ENCODE measurements at regions not wholly inside any gene's neighbourhood (a gene's known extent, or its start where the extent isn't known, plus 50 kb on each side); places are given as distances from the start of the nearest gene placed in this dataset.
"Not testable (repeated sequence)": the region's sequence is repeated elsewhere in the genome, so short reads cannot be mapped to it uniquely, and the experiment has no call there.

- DNase-seq (ENCODE audit: low read depth) = not testable (repeated sequence)
These were observed 561.4 kb upstream of the CHAC2 start for GRCh38 chr2:53206226-53206625.

DNA sequence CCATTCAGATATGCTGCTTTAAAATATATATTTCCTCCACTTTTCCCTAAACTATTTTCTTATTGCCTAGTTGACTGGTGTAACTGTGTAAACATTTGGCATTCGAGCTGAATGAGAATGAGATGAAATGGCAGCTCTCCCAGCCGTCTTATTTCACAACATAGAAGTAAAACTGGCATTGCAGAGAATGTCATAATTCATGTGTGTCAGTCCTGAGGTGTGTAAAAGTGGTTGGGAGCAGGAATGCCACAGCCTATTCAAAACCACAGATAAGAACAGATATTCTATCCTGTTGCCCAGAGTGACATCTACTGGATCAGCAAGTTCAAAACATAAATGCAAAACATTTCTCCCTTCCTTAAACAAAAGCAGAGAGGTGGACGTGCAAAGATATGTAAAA lies 565.5 kb upstream of the CHAC2 start:
- peak; percentile 75 for DNase-seq (ENCODE audit: low read depth)

DNA sequence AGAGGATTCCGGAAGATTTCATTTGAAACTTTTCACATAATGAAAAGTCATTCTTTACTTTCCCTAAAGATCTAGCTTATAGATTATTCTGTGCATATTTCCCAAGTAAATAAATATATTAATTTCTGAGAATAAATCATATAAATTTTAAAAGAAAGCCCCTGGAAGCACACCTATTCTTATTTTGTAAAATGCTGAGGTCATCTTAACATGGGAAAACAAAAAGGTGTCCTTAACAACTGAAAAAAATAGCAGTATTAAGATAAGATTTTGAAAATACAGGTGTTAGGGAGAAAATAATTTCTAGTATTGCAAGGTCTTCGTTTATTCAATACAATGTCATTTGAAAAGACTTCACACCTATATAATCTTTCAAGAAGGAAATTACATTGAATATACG lies 567.5 kb upstream of the CHAC2 start:
- DNase-seq (ENCODE audit: low read depth) = no peak

DNA sequence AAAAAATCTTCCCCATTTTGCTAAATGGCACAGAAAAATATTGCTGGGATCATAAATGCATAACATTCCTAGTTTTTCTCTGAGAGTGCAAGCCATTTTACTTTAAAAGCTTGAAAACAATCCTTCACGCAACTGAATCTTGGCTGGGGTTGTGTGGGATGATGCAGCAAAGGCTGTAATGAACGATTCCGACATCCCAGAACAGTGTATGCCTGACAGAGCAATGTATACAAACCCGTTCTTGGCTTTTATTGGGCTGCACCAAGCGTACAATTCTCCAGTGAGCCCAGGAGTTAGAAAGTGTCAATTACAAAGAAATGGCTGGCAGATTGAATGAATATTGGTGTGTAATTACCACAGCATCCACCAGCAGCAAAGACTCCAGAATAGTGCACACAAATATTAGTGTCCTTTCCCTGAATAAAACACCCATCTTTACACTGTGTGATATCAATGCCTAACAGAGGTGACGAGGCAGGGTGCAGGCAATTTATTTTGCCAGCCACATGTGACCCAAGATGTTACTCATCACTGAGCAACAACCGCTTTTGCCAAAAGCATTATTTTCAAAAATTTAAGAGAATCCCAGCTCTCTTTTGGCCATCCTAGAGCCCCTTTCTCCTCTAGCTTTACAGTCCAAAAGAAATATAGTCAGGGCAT lies 578.6 kb upstream of the CHAC2 start:
- no peak for DNase-seq (ENCODE audit: low read depth)

- no peak for DNase-seq (ENCODE audit: low read depth)
These were observed 584.0 kb upstream of the CHAC2 start for GRCh38 chr2:53183581-53183980.

DNA sequence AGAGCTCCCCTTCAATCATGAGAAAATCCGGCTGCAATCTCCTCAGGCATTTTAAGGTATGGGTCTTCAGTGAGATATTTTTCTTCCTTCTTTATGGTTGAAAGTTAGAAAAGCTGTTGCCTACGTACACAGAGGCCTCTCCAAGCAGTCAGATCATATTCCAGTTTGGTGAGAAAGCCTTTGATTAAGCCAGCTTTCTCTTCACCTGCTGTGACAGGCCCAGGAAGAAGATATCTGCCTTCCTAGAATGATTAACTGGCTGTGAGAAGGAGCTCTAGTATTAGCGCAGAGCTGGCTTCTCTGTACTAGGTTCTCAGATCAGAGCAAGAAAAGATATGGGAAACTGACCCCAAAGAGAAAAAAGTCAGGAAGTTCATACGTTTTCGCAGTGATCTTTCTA lies 585.0 kb upstream of the CHAC2 start:
- no peak for DNase-seq (ENCODE audit: low read depth)

GRCh38 chr2:53181759-53182158 lies 585.8 kb upstream of the CHAC2 start:
- no peak for DNase-seq (ENCODE audit: low read depth)

DNA sequence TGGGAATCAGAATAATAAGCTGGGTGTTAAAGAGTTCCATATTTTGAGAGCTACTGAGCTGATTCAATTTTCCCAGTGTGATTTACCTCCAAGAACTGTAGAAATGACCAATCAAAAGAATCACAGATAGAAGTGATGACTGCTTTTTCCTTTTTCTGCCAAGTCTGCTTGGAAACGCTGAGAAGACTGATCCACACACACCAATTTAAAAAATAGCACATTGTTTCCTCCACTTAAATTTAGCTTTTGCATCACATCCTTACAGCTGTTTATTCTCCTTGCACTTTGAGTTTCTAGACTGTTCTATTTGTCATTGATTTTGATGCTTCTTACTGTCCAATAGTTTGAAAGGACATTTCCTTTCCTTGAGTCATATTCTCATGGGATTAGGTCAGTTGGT lies 590.3 kb upstream of the CHAC2 start:
- DNase-seq (ENCODE audit: low read depth) = no peak

GRCh38 chr2:53174539-53174938 lies 593.1 kb upstream of the CHAC2 start:
- DNase-seq (ENCODE audit: low read depth) = no peak

GRCh38 chr2:53173698-53174455 lies 593.7 kb upstream of the CHAC2 start:
- DNase-seq (ENCODE audit: low read depth) = no peak

- no peak for DNase-seq (ENCODE audit: low read depth)
These were observed 594.5 kb upstream of the CHAC2 start for GRCh38 chr2:53173091-53173490.

GRCh38 chr2:53170466-53170865 lies 597.1 kb upstream of the CHAC2 start:
- DNase-seq (ENCODE audit: low read depth) = no peak

DNA sequence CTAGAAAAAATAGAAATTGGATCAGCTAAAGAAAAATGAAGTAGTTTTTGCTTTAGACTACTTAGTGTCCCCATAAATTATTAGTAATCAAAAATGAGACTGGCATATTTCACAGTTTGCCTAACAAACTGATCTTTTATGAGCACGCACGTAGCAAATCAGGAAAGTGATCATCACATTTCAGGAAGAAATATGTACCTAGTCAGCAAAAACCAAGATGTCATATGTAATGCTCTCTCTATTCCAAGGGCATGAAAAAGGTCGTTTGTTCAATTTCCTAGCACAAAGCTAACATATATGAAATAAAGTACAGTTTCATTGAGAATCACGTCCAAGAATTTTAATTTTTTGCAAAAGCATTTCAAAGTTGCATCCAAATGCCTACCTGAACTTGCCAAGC lies 600.4 kb upstream of the CHAC2 start:
- DNase-seq (ENCODE audit: low read depth) = no peak

- DNase-seq (ENCODE audit: low read depth) = no peak
These were observed 617.5 kb upstream of the CHAC2 start for GRCh38 chr2:53150146-53150545.

DNA sequence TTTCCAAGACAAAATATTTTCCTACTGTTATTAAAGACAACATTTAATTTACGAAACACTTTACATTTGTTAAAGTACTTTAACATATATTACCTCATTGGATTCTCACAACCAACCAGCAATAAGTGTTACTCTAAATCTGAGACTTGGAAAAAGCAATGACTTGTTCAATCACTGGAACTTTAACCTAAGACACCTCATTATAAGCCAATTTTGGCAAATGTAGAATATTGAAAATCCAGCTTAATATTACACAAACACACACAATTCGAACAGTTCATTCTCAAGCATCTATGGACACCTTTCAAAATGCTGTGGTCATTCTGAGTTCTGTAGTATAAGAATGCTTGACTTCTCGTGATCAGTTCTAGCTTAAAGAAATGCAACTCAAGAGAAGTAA lies 619.4 kb upstream of the CHAC2 start:
- DNase-seq (ENCODE audit: low read depth) = no peak

DNA sequence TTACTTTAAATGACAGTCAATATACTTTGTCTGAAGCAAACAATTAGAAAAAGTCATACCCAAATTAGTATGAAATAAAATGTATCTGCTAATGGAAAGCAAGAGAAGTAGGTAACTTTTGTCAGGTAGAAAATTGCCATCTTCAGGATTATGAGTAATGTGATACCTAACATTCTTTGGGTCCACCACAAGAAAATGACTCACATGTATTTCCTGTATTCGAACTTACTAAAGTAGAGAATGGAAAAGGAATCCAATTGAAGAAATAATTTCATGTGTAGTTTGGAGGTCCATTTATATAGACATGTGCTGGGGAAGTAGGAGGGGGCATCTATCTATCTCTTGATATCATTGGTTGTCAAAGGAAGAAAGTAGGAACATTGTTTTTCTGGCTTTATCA lies 636.2 kb upstream of the CHAC2 start:
- DNase-seq (ENCODE audit: low read depth) = peak; percentile 87

GRCh38 chr2:53130441-53130943 lies 637.1 kb upstream of the CHAC2 start:
- DNase-seq (ENCODE audit: low read depth) = peak; percentile 78

DNA sequence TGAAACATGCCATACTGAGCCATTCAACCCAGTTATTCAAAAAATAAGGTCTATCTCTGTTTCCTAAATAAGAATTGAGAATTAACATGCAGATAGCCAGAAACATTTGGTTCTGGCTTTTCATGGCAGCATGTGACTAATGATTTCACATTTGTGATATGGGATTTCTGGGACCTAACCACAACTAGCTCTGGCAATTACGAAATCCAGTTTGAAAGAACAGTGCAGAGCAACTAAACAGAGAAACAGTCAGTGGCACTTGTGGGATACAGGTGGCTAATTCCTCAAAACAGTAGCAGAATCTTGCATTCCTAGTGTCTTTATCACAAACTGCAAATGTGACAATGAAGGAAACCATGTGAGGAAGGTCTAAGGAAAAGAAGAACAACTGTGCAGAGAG lies 637.8 kb upstream of the CHAC2 start:
- DNase-seq (ENCODE audit: low read depth) = peak; percentile 84

DNA sequence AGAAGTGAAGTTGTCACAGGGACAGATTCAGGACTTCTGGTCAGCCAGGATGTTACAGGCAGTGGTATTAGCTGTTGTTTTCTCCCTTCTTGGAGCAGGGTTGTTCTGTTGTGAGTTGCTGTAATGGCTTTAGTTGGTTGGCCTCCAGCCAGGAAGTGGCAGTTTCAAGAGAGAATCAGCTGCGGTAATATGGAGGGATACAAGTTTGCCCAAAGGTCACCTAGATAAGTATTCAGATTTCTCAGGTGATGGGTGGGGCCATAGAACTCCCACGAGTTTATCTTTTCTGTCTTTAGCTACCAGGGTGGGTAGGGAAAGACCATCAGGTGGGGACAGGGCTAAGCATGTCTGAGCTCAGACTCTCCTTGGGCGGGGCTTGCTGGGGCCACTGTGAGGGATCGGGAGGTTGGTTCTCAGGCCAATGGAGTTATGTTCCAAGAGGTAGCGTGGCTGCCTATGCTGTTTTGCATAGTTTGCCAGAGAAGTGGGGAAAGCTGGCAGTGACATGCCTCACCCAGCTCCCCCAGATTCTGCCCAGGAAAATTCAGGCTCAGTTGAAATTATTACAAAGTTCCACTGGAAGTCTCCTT lies 640.4 kb upstream of the CHAC2 start:
- no peak for DNase-seq (ENCODE audit: low read depth)

- DNase-seq (ENCODE audit: low read depth) = no peak
These were observed 652.6 kb upstream of the CHAC2 start for GRCh38 chr2:53114991-53115390.

DNA sequence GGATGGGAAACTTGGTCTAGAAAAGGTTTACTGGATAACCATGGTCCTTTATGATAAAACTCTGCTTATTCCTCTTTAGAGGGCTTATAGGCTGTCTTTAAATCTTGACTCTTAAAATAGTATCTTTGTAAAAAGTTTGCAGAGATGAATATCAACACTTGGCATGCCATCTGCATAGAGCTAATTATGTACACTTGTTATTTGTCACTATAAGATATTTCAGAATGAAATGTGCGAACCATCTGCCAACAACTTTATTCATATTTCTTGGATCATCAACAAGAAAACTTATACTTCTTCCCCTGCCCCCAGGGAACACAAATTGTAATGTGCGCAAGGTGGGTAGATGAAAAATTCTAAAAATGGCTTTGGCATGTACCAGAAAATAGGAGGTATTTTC lies 653.0 kb upstream of the CHAC2 start:
- DNase-seq (ENCODE audit: low read depth) = no peak

DNA sequence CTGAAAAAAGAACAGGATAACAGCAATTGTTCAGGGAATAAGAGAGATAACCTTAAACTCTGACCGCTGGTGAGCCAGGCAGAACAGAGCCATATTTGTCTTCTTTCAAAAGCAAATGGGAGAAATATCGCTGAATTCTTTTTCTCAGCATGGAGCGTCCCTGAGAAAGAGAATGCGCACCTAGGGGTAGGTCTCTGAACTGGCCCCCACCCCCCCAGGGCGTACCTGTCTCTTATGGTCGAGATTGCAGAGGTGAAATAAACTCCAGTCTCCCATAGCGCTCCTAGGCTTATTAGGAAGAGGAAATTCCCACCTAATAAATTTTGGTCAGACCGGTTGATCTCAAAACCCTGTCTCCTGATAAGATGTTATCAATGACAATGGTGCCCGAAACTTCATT lies 655.2 kb upstream of the CHAC2 start:
- DNase-seq (ENCODE audit: low read depth) = not testable (repeated sequence)

DNA sequence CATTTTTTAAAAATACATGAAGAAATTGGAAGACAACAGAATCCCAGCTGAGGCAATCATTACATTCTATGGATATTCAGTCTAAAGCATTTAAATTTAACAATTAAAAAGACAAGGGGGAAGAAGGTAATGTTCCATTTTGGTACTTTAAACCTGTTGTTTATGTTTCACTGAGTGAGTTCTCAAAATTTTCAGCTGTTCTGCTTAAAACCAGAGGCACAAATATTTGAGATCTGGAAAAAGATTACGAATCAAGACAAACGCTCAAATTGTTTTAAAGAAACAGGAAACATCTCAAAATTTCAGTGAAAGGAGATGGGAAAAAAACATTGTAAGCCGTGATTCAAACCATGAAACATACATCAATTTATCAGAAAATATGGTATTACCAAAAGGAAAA lies 656.2 kb upstream of the CHAC2 start:
- DNase-seq (ENCODE audit: low read depth) = no peak

Data from ELR (cell line).